GM10248 (cell line): ENCODE measurements at regions not wholly inside any gene's neighbourhood (a gene's known extent, or its start where the extent isn't known, plus 50 kb on each side); places are given as distances from the start of the nearest gene placed in this dataset.
"Not testable (repeated sequence)": the region's sequence is repeated elsewhere in the genome, so short reads cannot be mapped to it uniquely, and the experiment has no call there.

Source experiments
- CTCF ChIA-PET: fragments of 300-600 bp; sonication (Branson Sonifier 250); formaldehyde crosslinking; extraction: SDS; loops from one replicate; lab custom pipeline; 2021; ENCODE audit warnings: antibody characterized with exemption; lab: Yijun Ruan, JAX
- POLR2A ChIA-PET: fragments of 350-650 bp; sonication (Branson Sonifier 250); formaldehyde crosslinking; extraction: SDS; loops from one replicate; lab custom pipeline; 2020; ENCODE audit warnings: antibody characterized with exemption; lab: Yijun Ruan, JAX
- DNase-seq: peaks from one replicate; pipeline ENCODE4 v3.0.0; 2012; ENCODE audit errors: extremely low spot score
- TF ChIP-seq, protein P1 (sequence below): IDR thresholded peaks from 2 replicates; pipeline ENCODE4 v1.5.1; 2012; ENCODE audit warnings: mild to moderate bottlenecking, low read depth; ENCODE audit errors: extremely low read depth, missing control alignments, control extremely low read depth

DNA sequence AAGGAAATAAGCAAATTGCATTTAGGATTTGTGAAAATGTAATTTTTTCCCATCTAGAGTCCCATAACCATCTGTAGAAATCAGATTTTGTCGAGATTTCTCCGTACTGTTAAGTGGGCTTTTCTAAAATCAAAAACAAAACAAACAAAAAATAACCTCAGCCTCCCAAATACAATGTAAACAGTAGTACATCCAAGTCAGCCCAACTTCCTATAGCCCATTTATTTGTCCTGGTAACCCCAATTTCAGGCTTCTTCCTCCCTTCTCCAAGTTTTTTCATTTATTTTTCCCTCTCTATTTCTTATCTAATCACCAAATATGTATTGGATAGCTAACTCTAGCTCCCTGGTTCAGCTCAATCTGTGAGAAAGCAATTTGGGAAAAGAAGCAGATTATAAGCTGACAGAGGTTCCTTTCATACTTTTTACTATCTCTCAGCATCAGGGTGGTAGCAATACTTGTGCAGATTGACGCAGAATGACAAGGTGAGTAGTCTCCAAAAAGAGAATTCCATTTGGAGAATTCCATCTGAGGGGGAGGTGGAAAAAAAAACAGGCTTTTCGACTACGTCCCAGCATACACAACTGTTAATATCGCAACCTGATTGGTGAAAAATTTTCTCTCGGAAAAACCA, 132.6 kb upstream of the BTN3A2 start:
- ChIA-PET POLR2A (interaction anchor here (2.9 to 5.0 kb wide), 3 partner anchors 16 to 34 kb away, joined by 33 to 105 read pairs (median 45); a partner anchor contains a TSS), CTCF (interaction anchor here (1.1 to 6.8 kb wide), 2 partner anchors 18 to 24 kb away, joined by 3 to 39 read pairs; a partner anchor contains a TSS)
- TF ChIP-seq, protein P1, sequence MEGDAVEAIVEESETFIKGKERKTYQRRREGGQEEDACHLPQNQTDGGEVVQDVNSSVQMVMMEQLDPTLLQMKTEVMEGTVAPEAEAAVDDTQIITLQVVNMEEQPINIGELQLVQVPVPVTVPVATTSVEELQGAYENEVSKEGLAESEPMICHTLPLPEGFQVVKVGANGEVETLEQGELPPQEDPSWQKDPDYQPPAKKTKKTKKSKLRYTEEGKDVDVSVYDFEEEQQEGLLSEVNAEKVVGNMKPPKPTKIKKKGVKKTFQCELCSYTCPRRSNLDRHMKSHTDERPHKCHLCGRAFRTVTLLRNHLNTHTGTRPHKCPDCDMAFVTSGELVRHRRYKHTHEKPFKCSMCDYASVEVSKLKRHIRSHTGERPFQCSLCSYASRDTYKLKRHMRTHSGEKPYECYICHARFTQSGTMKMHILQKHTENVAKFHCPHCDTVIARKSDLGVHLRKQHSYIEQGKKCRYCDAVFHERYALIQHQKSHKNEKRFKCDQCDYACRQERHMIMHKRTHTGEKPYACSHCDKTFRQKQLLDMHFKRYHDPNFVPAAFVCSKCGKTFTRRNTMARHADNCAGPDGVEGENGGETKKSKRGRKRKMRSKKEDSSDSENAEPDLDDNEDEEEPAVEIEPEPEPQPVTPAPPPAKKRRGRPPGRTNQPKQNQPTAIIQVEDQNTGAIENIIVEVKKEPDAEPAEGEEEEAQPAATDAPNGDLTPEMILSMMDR = no peak
- no peak for DNase-seq

DNA sequence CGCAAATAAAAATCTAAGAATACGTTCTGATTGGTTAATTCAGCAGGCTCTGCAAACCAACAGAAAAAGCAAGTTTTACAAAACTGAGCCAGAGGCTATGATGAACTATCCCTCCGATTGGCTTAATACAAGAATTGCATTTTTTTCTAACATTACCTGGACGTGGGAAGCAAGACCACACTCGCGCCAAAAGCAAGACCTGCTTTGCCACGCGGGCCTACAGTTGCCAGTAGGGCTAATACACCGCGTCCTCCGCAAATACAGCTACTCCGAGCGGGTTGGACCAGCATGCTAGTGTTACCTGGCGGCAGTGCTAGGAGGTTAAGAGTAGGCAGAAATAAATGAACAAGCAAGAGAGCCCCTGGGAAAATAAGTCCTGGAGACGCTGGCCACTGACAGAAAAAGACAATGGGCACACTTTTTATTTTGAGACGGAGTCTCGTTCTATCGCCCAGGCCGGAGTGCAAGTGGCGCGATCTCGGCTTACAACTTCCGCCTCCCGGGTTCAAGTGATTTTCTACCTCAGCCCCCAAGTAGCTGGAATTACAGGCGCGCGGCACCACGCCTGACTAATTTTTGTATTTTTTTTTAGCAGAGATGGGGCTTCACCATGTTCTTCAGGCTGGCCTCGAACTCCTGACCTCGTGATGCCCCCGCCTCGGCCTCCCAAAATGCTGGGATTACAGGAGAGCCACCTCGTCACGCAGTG, 131.9 kb upstream of the BTN3A2 start:
- TF ChIP-seq, protein P1 = no peak
- ChIA-PET POLR2A (interaction anchor here (0.7 to 5.0 kb wide), 14 partner anchors 9 to 109 kb away, joined by 3 to 105 read pairs (median 8); a partner anchor contains a TSS), CTCF (interaction anchor here (0.9 to 6.8 kb wide), 9 partner anchors 8 to 57 kb away, joined by 3 to 39 read pairs (median 6); a partner anchor contains a TSS)
- no peak for DNase-seq

DNA sequence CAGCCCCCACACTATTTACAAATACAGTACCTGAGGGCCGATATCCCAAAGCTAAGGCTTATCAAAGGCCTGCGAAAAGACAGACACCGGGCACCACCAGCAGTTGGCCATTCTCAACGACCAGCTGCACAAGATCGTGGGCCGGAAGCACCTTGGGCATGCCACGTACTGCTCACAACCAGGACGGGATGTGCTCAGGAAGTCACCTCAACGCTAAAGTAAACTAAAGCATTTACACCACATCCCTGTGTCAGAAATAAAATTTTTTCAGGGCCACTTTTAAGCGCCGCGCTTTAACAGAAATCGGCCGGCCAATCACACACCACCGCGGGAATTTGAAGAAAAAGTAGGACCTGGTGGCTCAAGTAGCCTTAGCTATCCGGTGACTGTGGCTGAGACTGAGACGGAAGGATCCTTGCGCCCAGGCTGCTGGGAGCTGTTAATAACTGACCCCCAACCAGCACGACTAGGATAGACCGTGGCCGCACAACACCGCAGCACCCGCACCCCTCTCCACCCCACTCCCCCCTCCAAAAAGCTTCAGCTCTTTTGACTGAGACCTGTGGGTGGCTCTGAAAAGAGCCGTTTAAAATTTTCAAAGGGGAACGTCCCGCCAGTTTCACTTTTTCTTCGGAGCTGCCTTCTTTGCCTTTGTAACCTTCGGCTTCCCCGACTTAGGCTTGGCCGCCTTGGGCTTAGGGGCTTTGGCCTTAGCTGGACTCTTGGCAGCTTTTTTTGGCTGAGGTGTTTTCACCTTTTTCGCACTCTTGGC, 131.2 kb upstream of the BTN3A2 start:
- TF ChIP-seq, protein P1 = no peak
- CTCF ChIA-PET = interaction anchor here (0.9 to 6.8 kb wide), 14 partner anchors 9 to 208 kb away, joined by 3 to 39 read pairs (median 4); a partner anchor contains a TSS
- POLR2A ChIA-PET = interaction anchor here (0.7 to 5.0 kb wide), 20 partner anchors 10 to 913 kb away, joined by 3 to 105 read pairs (median 5); a partner anchor contains a TSS
- DNase-seq = peak; percentile 60

DNA sequence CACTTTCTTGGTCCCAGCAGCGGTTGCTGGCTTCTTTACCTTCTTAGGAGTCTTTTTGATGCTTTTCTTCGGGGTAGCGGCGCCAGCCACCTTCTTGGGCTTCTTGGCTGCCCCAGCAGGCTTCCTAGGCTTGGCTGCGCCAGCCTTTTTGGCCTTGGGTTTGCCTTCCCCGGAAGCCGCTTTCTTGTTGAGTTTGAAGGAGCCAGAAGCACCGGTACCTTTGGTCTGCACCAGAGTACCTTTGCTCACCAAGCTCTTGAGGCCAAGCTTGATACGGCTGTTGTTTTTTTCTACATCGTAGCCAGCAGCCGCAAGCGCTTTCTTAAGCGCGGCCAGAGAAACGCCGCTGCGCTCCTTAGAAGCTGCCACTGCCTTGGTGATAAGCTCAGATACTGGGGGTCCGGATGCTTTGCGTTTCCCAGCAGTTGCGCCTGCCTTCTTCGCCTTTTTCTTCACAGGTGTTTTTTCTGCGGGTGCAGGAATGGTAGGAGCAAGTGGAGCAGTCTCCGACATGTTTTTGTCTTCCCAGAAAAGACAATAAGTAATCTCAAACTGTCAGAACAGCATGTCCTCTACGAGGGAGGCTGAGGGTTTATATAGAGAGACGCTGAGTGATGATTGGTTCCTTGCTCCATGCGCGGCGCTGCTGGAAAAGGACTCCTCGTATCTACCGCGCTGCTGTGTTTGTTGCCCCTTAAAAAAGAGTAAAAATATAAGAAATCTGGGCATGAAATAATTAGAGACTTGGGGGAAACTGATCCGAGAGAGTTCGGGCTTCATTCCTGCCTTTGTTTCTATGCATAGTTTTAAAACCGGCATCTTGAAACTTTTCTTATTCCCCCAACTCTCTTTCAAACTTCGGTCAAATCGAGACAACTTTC, 130.3 kb upstream of the BTN3A2 start:
- TF ChIP-seq, protein P1 = no peak
- ChIA-PET POLR2A (interaction anchor here (0.8 to 5.0 kb wide), 17 partner anchors 10 to 912 kb away, joined by 3 to 105 read pairs (median 8); a partner anchor contains a TSS), CTCF (interaction anchor here (0.9 to 6.8 kb wide), 13 partner anchors 10 to 208 kb away, joined by 3 to 39 read pairs (median 6); a partner anchor contains a TSS)
- DNase-seq = peak; percentile 73

DNA sequence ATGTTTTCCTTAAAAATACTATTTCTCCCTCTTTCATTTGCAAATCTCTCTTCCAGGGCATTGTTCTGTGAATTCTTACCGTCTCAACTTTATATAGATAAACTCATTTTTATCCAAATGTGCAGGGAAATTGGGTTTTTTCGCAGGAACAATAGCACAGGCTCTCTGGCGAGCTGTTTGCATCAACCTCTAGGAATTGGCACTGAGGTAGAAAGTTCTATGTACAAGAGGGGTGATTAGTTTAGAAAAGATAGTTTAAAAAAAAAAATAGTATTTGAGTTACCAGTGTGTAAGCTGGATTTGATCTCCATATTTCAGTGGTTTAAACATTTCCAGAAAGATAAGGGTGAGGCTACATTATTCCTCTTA, 129.7 kb upstream of the BTN3A2 start:
- TF ChIP-seq, protein P1 = no peak
- no peak for DNase-seq
- ChIA-PET CTCF (interaction anchor here (1.6 to 6.8 kb wide), 4 partner anchors 15 to 38 kb away, joined by 11 to 39 read pairs (median 12); a partner anchor contains a TSS), POLR2A (interaction anchor here (0.9 to 5.0 kb wide), 8 partner anchors 11 to 209 kb away, joined by 4 to 105 read pairs (median 15); a partner anchor contains a TSS)

DNA sequence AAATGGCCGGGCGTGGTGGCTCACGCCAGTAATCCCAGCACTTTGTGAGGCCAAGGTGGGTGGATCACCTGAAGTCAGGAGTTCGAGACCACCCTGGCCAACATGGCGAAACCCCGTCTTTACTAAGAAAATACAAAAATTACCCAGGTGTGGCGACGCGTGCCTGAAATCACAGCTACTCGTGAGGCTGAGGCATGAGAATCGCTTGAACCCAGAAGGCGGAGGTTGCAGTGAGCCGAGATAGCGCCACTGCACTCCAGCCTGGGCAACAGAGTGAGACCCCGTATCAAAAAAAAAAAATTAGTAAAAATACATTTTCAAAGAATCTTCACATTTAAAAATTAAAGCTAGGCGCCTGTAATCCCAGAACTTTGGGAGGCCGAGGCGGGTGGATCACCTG, 125.6 kb upstream of the BTN3A2 start:
- POLR2A ChIA-PET = not testable (repeated sequence)
- CTCF ChIA-PET = interaction anchor here (4.1 kb wide), 1 partner anchor 11 kb away, joined by 18 read pairs; a partner anchor contains a TSS

More for the DNA sequence above, 125.6 kb upstream of the BTN3A2 start:
- DNase-seq = not testable (repeated sequence)
